WTC11 (cell line): ENCODE measurements at regions not wholly inside any gene's neighbourhood (a gene's known extent, or its start where the extent isn't known, plus 50 kb on each side); places are given as distances from the start of the nearest gene placed in this dataset.
"Not testable (repeated sequence)": the region's sequence is repeated elsewhere in the genome, so short reads cannot be mapped to it uniquely, and the experiment has no call there.

Source experiments
- ATF1 ChIP-seq: sonication (generic); formaldehyde crosslinking; IDR thresholded peaks from 2 replicates; pipeline ENCODE4 v1.8.1; 2023; ENCODE audit warnings: mild to moderate bottlenecking, moderate library complexity, missing genetic modification reagents
- CTCF ChIP-seq: fragments of 200-600 bp; IDR thresholded peaks from 2 replicates; pipeline ENCODE4 v1.8.0; 2022; ENCODE audit warnings: antibody characterized with exemption
- ESRRA ChIP-seq: sonication (generic); formaldehyde crosslinking; IDR thresholded peaks from 2 replicates; pipeline ENCODE4 v1.8.1; 2022; ENCODE audit warnings: mild to moderate bottlenecking, missing genetic modification reagents, borderline replicate concordance
- MAX ChIP-seq: sonication (generic); formaldehyde crosslinking; IDR thresholded peaks from 2 replicates; pipeline ENCODE4 v1.8.0; 2022; ENCODE audit warnings: mild to moderate bottlenecking, missing genetic modification reagents
- NFE2L1 ChIP-seq: sonication (generic); formaldehyde crosslinking; IDR thresholded peaks from 2 replicates; pipeline ENCODE4 v1.8.1; 2023; ENCODE audit warnings: missing genetic modification reagents
- RELA ChIP-seq: sonication (generic); formaldehyde crosslinking; IDR thresholded peaks from 2 replicates; pipeline ENCODE4 v1.8.1; 2022; ENCODE audit warnings: missing genetic modification reagents, mild to moderate bottlenecking, borderline replicate concordance
- USF2 ChIP-seq: sonication (generic); formaldehyde crosslinking; IDR thresholded peaks from 2 replicates; pipeline ENCODE4 v1.8.1; 2023; ENCODE audit warnings: mild to moderate bottlenecking, missing genetic modification reagents, moderate library complexity
- ZBTB21 ChIP-seq: sonication (generic); formaldehyde crosslinking; IDR thresholded peaks from 2 replicates; pipeline ENCODE4 v1.8.1; 2023; ENCODE audit warnings: mild to moderate bottlenecking, missing genetic modification reagents, borderline replicate concordance

- TF ChIP-seq CTCF; USF2 (CRISPR knock-in tag); NFE2L1 (CRISPR knock-in tag); RELA (CRISPR knock-in tag); ZBTB21 (CRISPR knock-in tag); ESRRA (CRISPR knock-in tag); ATF1 (CRISPR knock-in tag); MAX: not testable (repeated sequence)
Measured at GRCh38 chr2:87538268-87538667, 209.6 kb upstream of the PLGLB2 start.
